ENCODE measurements at regions not wholly inside any gene's neighbourhood (a gene's known extent, or its start where the extent isn't known, plus 50 kb on each side); places are given as distances from the start of the nearest gene placed in this dataset.
A peak's percentile ranks its signal among the peaks of the same experiment; 100 is the strongest.
"Not testable (repeated sequence)": the region's sequence is repeated elsewhere in the genome, so short reads cannot be mapped to it uniquely, and the experiment has no call there.

DNA sequence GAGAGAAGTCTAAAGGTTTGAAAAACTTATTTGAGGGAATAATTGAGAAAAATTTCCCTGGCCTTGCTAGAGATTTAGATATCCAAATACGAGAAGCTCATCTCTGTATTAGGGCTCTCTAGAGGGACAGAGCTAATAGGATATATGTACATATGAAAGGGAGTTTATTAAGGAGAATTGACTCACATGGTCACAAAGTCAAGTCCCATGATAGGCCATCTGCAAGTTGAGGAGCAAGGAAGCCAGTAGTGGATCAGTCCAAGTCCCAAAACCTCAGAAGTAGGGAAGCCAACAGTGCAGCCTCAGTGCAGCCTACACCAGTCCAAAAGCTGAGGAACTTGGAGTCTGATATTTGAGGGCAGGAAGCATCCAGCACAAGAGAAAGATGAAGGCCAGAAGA is 126.7 kb downstream of the PJA2 start:
- DNase-seq, result not testable (repeated sequence)

DNA sequence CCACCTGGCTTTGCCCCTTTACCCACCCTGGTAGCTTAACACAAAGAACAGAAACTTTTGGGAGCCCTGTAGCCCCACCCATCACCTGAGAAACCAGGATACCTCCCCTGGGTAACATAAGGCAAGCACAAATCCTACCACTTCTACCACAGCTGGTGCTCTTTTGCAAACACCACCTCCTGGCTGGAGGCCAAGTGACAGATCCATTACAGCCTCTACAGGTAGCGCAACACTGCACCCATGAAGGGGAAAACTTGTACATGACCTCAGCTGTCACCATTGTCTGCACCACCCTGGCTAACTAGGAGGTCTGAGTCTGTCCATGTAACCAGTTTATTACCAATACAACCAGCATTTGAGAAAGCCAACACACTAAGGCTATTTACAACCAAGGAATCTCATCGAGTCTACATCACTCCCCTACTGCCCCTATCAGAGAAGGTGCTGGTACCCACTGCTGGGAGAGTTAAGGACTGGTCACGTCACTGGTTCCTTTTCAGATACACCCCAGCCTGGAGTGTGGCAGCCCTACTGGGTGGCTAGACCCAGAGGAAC is 128.6 kb downstream of the PJA2 start:
- DNase-seq, result no peak

DNA sequence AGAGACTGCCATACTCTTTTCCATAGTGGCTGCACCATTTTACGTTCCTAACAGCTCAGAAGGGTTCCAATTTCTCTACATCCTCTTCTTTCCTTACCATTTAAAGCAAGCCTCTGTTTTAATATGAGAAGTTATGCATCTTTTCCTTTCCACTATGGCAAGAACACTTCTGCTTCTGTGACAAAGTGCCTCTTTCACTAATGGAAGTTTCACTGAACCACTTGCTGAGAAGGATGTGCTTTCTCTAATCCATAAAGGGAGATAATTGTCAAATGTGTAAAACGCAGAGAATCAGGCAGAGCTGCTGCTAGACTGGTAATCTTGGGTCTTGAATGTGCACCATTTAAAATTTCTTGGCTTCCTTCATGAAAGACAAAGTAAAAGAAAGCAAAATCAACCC is 131.6 kb downstream of the PJA2 start:
- DNase-seq, result no peak

DNA sequence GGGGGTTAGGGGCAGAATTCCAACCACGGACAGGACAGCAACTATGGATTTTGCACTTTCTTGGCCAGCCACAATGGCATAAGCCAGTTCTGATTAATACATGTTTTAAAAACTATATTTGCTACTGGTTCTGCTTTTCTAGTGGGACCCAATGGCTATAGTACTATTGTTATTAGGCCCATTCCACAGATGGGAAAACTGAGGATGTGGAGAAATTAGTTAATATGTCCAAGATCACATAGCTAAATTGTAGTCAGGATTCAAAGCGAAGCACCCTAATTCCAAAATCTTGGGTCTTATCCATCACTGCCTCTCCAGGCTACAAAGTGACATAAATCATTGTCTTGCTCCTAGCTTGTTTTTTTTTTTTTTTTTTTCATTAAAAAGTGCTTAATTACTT is 133.9 kb downstream of the PJA2 start:
- DNase-seq, result no peak

- no peak for DNase-seq
Measured at GRCh38 chr5:109273594-109273993, 136.2 kb downstream of the PJA2 start.

- DNase-seq, result no peak
Measured at GRCh38 chr5:109267283-109267682, 142.5 kb downstream of the PJA2 start.

DNA sequence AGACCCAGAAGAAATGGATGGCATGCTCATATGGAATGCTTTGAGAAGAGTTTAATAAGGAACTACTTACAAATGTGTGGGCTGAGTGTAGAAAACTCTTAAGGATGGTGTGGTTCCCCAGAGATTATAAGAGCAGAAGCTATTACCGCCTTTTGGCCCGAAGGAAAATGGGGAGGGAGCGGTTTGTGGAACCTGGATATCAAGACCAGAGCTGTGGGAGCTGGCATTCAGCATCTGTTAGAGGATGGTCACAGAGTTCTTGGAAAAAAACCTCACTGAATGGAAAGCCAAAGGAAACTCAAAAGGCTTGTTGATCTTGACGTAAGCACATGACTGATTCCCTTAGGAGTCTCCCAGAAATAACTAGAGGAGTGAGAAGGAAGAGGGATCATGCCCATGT is 151.0 kb downstream of the PJA2 start:
- no peak for DNase-seq

- no peak for DNase-seq
Measured at GRCh38 chr5:109256486-109256885, 153.3 kb downstream of the PJA2 start.

- no peak for DNase-seq
Measured at GRCh38 chr5:109254511-109254910, 155.3 kb downstream of the PJA2 start.

GRCh38 chr5:109253262-109253661 is 156.5 kb downstream of the PJA2 start:
- peak in 2 of 3 donors; percentile 10 to 29 for DNase-seq

DNA sequence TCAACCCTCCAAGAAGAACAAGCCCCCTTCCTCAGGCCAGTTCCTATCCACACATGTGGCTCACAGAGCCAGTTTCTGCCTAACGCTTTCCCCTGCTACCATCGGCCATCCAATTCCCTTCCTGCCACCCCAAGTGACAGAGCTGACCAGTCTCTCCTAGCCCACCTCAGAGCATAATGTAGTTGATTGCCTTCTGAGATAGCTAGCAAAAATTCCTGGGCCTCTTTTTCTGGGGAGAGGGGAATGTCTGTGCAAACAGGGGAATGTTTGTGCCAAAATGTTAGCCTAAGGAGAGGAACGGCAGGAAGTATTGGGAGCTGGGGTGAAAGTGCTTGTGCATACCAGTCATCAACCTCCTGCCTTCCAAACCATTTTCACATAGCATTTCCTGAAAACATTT is 157.0 kb downstream of the PJA2 start:
- no peak for DNase-seq

DNA sequence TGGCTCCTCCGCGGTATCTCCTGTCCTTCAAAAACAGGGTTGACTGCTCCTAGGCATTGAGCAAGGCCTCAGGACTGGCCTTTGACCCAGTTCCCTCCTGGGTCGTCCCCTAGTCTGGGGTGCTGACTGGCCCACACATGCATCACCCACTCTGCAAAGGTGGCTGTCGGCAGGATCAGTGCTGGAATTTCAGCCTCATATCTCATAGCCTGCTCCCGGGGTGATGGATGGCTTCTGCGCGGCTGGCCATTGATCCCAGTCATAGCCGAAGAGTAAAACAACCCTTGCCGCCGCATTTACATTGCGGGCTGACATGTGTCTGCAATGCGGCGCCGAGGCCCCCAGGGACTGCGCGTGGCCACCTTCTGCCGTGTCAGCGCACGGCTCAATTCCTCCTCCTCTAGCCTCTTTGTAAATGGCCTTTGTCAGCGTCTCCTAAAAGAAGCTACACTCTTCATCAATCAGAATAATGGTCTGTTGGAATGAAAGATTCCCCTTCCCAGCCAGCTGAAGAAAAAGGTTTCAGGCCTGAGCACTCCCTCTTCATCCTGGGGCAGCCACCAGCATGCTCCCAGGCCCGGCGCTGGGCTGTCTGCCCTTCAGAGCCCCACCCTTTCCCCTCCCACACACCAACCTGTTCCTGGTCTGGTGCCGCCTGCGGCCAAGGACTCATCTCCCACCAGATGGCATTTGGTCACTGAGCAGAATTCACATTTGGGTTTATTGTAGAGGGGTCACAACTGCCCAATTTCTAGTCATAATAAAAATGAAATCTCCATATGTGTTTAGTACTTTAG is 159.0 kb downstream of the PJA2 start:
- DNase-seq, result no peak

DNA sequence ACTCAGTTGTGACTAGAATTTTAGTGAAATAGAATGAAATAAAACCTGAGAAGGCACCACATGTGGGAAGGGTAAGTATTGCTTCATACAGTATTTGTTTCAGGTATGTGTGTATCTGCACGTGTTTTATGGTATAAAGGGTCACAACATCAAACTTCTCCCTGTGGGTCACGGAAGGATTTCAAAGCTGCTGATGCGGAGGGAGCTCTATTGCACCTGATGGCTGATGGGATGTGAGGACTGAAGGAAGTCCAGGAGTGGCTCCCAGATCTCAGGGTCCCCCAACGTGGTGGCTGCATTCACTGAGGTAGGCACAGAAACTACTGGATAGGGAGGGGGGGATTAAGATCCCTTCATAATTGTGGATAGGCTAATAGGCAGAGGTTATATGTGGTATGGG is 159.7 kb downstream of the PJA2 start:
- no peak for DNase-seq

DNA sequence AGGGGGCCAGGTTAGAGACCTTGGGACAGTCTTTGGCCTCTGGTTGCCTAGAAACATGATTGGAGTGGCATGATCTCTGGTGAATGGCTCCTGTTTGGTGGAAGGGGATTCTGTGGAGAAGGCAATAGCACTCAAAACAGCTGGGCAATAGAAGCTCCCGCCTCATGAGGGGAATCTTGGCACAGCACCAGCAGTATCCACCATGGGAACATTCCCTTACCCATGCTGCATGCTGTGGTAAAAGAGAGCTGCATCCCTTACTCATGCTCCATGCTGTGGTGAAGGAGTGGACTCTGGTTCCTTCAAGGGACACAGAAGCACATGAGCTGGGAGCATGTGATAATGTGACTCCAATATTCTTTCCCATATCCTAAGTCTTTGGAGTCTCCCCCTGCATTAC is 160.6 kb downstream of the PJA2 start:
- peak in 2 of 3 donors; percentile 2 to 6 for DNase-seq

GRCh38 chr5:109247986-109248385 is 161.8 kb downstream of the PJA2 start:
- DNase-seq, result peak; percentile 44 to 56 (median 51)

- no peak for DNase-seq
Measured at GRCh38 chr5:109246841-109247592, 162.8 kb downstream of the PJA2 start.

Measured in suppressor macrophage treated with lipopolysaccharide for 1 hour (primary cell).